ENCODE measurements at regions not wholly inside any gene's neighbourhood (a gene's known extent, or its start where the extent isn't known, plus 50 kb on each side); places are given as distances from the start of the nearest gene placed in this dataset.

DNA sequence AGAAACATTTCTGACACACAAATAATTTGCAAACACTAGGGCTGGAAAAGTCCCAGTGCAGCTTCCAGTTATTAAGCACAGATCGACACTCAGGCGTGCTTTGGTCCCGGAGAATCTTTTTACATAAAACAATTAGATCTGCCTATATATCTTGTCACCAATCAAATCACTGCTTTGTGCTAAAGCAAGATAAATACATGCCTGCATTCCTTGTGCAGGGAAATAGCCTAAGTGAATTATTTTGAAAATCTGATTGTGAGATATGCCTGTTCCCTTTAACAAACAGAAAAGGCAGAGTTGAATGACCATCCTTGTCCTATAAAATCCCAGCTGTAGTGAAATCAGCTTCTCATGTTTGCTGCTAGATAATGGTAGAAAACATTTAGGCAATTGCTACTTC lies 604.4 kb downstream of the CCDC171 start:
- Histone ChIP-seq H3K27ac (no peak overlapping the region), H3K9ac (no peak overlapping the region), H3F3A (ENCODE audit: low read depth) (no peaks in the 10 kb centered on the region), H3K4me3 (no peak overlapping the region), H3K9me3 (ENCODE audit: low read depth) (no peaks in the 10 kb centered on the region), H3K27me3 (peaks cover 32% of the 10 kb centered on the region), H2AFZ (replicated peaks) (no peak overlapping the region), H3K4me2 (no peak overlapping the region), H3K79me2 (ENCODE audit: low read depth) (no peaks in the 10 kb centered on the region), H3K36me3 (no peaks in the 10 kb centered on the region), H3K4me1 (peaks cover 17% of the 10 kb centered on the region), H4K20me1 (ENCODE audit: low read depth) (no peaks in the 10 kb centered on the region)
- Mint-ChIP-seq H3K36me3 (no peaks in the 10 kb centered on the region), H3K9me3 (no peaks in the 10 kb centered on the region), H3K4me3 (no peak overlapping the region), H3K4me1 (peaks cover 46% of the 10 kb centered on the region), H3K27ac (no peak overlapping the region), H3K27me3 (ENCODE audit: insufficient read depth, low read depth) (peaks cover 3% of the 10 kb centered on the region)
- DNase-seq (ENCODE audit: low spot score) = no peak
- TF ChIP-seq, protein P1, sequence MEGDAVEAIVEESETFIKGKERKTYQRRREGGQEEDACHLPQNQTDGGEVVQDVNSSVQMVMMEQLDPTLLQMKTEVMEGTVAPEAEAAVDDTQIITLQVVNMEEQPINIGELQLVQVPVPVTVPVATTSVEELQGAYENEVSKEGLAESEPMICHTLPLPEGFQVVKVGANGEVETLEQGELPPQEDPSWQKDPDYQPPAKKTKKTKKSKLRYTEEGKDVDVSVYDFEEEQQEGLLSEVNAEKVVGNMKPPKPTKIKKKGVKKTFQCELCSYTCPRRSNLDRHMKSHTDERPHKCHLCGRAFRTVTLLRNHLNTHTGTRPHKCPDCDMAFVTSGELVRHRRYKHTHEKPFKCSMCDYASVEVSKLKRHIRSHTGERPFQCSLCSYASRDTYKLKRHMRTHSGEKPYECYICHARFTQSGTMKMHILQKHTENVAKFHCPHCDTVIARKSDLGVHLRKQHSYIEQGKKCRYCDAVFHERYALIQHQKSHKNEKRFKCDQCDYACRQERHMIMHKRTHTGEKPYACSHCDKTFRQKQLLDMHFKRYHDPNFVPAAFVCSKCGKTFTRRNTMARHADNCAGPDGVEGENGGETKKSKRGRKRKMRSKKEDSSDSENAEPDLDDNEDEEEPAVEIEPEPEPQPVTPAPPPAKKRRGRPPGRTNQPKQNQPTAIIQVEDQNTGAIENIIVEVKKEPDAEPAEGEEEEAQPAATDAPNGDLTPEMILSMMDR (IDR thresholded peaks at IDR 0.05) = no peak
- TF ChIP-seq EZH2 (IDR thresholded peaks at IDR 0.05) = no peak
- no peak for TF ChIP-seq EZH2phosphoT487 (IDR thresholded peaks at IDR 0.05)

DNA sequence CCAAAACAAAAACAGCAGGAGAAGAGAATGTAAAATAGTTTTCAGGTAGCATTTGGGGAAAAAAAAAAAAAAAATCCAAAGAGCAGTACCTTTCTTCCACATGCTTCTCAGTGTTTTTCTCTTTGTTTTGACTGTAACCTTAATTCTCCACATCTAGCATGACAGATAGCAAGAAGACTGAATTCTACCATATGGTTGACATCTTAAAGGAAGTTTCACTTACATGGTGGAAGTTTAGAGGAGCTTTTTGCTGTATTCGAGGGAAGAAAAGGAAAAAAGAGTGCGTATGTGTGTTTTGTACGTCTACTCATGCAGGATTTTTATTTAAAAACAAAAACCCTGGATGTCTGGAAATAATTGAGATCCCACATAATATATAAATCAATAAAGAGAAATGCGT lies 604.8 kb downstream of the CCDC171 start:
- Mint-ChIP-seq H3K36me3 (no peaks in the 10 kb centered on the region), H3K27ac (no peak overlapping the region), H3K4me3 (no peak overlapping the region), H3K4me1 (peaks cover 42% of the 10 kb centered on the region), H3K9me3 (no peaks in the 10 kb centered on the region), H3K27me3 (ENCODE audit: insufficient read depth, low read depth) (peaks cover 3% of the 10 kb centered on the region)
- H3K4me2 ChIP-seq = no peak overlapping the region
- no peaks in the 10 kb centered on the region for H3F3A ChIP-seq (ENCODE audit: low read depth)
- no peak overlapping the region for H3K9ac ChIP-seq
- no peaks in the 10 kb centered on the region for H4K20me1 ChIP-seq (ENCODE audit: low read depth)
- peaks cover 32% of the 10 kb centered on the region for H3K27me3 ChIP-seq
- no peak for DNase-seq (ENCODE audit: low spot score)
- H3K27ac ChIP-seq = no peak overlapping the region
- no peak overlapping the region for H2AFZ ChIP-seq (replicated peaks)
- no peaks in the 10 kb centered on the region for H3K9me3 ChIP-seq (ENCODE audit: low read depth)
- H3K4me1 ChIP-seq = peaks cover 13% of the 10 kb centered on the region
- H3K4me3 ChIP-seq = no peak overlapping the region
- no peaks in the 10 kb centered on the region for H3K79me2 ChIP-seq (ENCODE audit: low read depth)
- TF ChIP-seq, protein P1 (IDR thresholded peaks at IDR 0.05) = no peak
- TF ChIP-seq EZH2 (IDR thresholded peaks at IDR 0.05) (no peak), EZH2phosphoT487 (IDR thresholded peaks at IDR 0.05) (no peak)
- no peaks in the 10 kb centered on the region for H3K36me3 ChIP-seq

DNA sequence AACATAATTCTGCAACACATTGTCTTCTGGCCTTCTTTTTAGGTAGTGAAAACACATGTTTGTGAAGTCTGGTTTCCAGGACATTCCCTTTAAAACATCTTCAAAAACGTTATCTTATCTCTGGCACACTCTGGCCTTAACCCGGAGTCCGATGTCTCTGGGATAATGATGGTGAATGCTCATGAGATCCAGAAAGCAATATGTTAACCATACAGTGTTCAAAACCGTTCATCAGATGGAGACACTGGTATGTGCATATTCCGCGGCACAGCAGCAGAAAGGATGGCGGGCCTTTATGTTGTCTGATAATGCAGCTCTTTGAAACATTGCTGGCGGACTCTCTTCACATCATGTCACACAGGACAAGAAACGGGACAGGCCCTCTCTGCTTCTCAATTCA lies 605.2 kb downstream of the CCDC171 start:
- H3K27ac Mint-ChIP-seq = peak overlapping the region; percentile 61

More for the DNA sequence above, 605.2 kb downstream of the CCDC171 start:
- no peaks in the 10 kb centered on the region for H3K79me2 ChIP-seq (ENCODE audit: low read depth)
- no peak overlapping the region for H3K9ac ChIP-seq
- Mint-ChIP-seq H3K36me3 (no peaks in the 10 kb centered on the region), H3K27me3 (ENCODE audit: insufficient read depth, low read depth) (peaks cover 3% of the 10 kb centered on the region), H3K4me1 (peaks cover 38% of the 10 kb centered on the region), H3K4me3 (no peak overlapping the region), H3K9me3 (no peaks in the 10 kb centered on the region)
- no peaks in the 10 kb centered on the region for H3K9me3 ChIP-seq (ENCODE audit: low read depth)
- H2AFZ ChIP-seq (replicated peaks) = no peak overlapping the region
- no peak for TF ChIP-seq EZH2 (IDR thresholded peaks at IDR 0.05)
- TF ChIP-seq EZH2phosphoT487 (IDR thresholded peaks at IDR 0.05) = no peak
- TF ChIP-seq, protein P1 (IDR thresholded peaks at IDR 0.05) = no peak
- DNase-seq (ENCODE audit: low spot score) = no peak
- no peak overlapping the region for H3K4me3 ChIP-seq
- H4K20me1 ChIP-seq (ENCODE audit: low read depth) = no peaks in the 10 kb centered on the region
- peaks cover 8% of the 10 kb centered on the region for H3K4me1 ChIP-seq
- H3K27ac ChIP-seq = no peak overlapping the region
- no peak overlapping the region for H3K4me2 ChIP-seq
- H3K27me3 ChIP-seq = peaks cover 31% of the 10 kb centered on the region
- no peaks in the 10 kb centered on the region for H3K36me3 ChIP-seq
- H3F3A ChIP-seq (ENCODE audit: low read depth) = no peaks in the 10 kb centered on the region
